ENCODE measurements at regions not wholly inside any gene's neighbourhood (a gene's known extent, or its start where the extent isn't known, plus 50 kb on each side); places are given as distances from the start of the nearest gene placed in this dataset.
"Not testable (repeated sequence)": the region's sequence is repeated elsewhere in the genome, so short reads cannot be mapped to it uniquely, and the experiment has no call there.

- Mint-ChIP-seq H3K36me3 (ENCODE audit: low read depth) (no peaks in the 10 kb centered on the region), H3K4me1 (no peaks in the 10 kb centered on the region), H3K27me3 (no peaks in the 10 kb centered on the region), H3K4me3 (no peak overlapping the region), H3K27ac (no peak overlapping the region)
- DNase-seq (no peak), ATAC-seq (no peak)
- no peaks in the 10 kb centered on the region for H3K9me3 ChIP-seq (ENCODE audit: control insufficient read depth, low read length, poor library complexity, severe bottlenecking)
Observed at GRCh38 chr12:77220586-77220985, 155.2 kb upstream of the E2F7 start.

DNA sequence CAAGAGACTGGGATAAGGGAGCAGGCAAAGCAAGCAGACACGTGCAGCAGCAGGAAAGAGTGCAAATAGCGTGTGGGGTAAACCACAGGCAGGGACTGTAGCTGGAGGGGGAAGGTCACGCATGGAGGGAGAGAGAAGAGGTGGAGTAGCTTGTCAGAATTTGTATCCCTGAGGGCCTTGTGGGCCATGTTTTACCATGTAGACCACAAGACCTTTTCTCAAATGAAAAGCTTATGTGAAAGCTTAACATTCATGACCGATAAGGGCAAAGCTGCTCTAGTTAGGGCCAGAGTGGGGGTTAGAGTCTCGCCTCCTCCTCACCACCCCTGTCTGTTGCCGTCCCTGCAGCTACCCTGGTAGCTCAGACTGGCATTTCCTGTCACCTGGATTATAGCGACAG lies 152.9 kb upstream of the E2F7 start:
- no peak overlapping the region for H3K4me3 Mint-ChIP-seq
- no peaks in the 10 kb centered on the region for H3K36me3 Mint-ChIP-seq (ENCODE audit: low read depth)
- H3K9me3 ChIP-seq (ENCODE audit: control insufficient read depth, low read length, poor library complexity, severe bottlenecking), result no peaks in the 10 kb centered on the region
- DNase-seq (no peak), ATAC-seq (no peak)
- H3K4me1 Mint-ChIP-seq, result no peaks in the 10 kb centered on the region
- no peaks in the 10 kb centered on the region for H3K27me3 Mint-ChIP-seq
- no peak overlapping the region for H3K27ac Mint-ChIP-seq

GRCh38 chr12:77216136-77216535 lies 150.8 kb upstream of the E2F7 start:
- H3K27ac Mint-ChIP-seq; H3K4me3 Mint-ChIP-seq; DNase-seq; H3K27me3 Mint-ChIP-seq; ATAC-seq; H3K36me3 Mint-ChIP-seq (ENCODE audit: low read depth); H3K9me3 ChIP-seq (ENCODE audit: control insufficient read depth, low read length, poor library complexity, severe bottlenecking); H3K4me1 Mint-ChIP-seq: not testable (repeated sequence)

- DNase-seq (no peak), ATAC-seq (no peak)
- no peaks in the 10 kb centered on the region for H3K27me3 Mint-ChIP-seq
- no peak overlapping the region for H3K27ac Mint-ChIP-seq
- H3K4me3 Mint-ChIP-seq, result no peak overlapping the region
- H3K36me3 Mint-ChIP-seq (ENCODE audit: low read depth), result no peaks in the 10 kb centered on the region
- no peaks in the 10 kb centered on the region for H3K4me1 Mint-ChIP-seq
- H3K9me3 ChIP-seq (ENCODE audit: control insufficient read depth, low read length, poor library complexity, severe bottlenecking), result no peaks in the 10 kb centered on the region
Observed at GRCh38 chr12:77214136-77214535, 148.8 kb upstream of the E2F7 start.

DNA sequence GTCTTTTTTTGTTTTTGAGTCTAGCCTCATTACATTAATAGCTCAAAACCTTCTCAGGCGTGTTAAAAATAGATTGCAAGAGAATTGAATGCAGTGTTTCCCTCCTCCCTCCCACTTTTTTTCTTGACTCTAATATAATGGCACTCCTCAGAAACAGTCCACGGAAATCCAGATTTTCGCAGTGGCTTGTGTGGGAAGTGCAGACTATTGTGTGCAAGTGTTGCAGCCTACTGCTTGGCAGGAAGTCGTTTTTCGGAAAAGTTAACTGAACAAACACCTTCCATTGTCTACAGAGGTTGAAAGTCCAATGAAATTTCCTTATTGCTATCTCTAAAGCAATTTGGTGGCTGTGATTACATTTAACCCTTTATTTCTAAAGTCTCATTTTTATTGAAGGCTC lies 147.9 kb upstream of the E2F7 start:
- DNase-seq, result no peak
- Mint-ChIP-seq H3K36me3 (ENCODE audit: low read depth) (no peaks in the 10 kb centered on the region), H3K4me1 (no peaks in the 10 kb centered on the region), H3K4me3 (no peak overlapping the region), H3K27me3 (no peaks in the 10 kb centered on the region), H3K27ac (no peak overlapping the region)
- ATAC-seq, result no peak
- H3K9me3 ChIP-seq (ENCODE audit: control insufficient read depth, low read length, poor library complexity, severe bottlenecking), result no peaks in the 10 kb centered on the region

DNA sequence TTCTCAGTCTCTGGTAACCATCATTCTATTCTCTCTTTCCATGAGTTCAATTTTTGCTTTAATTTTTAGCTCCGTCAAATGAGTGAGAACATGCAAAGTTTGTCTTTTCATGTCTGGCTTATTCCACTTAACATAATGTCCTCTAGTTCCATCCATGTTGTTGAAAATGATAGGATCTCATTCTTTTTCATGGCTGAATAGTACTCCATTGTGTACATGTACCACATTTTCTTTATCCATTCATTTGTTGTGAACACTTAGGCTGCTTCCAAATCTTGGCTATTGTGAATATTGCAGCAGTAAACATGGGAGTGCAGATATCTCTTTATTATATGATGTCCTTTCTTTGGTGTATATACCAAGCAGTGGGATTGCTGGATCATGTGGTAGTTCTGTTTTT lies 145.4 kb upstream of the E2F7 start:
- no peak overlapping the region for H3K4me3 Mint-ChIP-seq
- ATAC-seq (no peak), DNase-seq (no peak)
- no peak overlapping the region for H3K27ac Mint-ChIP-seq
- no peaks in the 10 kb centered on the region for H3K36me3 Mint-ChIP-seq (ENCODE audit: low read depth)
- no peaks in the 10 kb centered on the region for H3K9me3 ChIP-seq (ENCODE audit: control insufficient read depth, low read length, poor library complexity, severe bottlenecking)
- H3K4me1 Mint-ChIP-seq, result no peaks in the 10 kb centered on the region
- no peaks in the 10 kb centered on the region for H3K27me3 Mint-ChIP-seq

DNA sequence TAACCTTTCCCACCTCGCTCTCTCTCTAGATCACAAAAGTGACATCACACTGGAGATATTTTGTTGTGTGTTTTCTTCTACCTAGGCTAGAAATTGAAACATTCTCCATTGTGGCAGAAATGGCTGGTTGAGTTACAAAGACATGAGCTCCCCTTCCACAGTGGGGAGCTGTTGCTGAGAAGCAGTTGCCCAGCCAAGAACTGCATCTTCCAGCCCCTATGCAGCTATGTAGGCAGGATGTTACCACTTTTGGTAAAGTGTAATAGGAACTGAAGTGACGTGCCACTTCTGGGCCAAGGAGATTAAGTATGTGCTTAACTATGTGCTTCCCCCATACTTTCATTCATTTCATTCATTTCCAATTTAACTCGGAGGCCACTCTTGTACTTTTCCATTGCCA lies 138.7 kb upstream of the E2F7 start:
- Mint-ChIP-seq H3K36me3 (ENCODE audit: low read depth) (no peaks in the 10 kb centered on the region), H3K4me1 (no peaks in the 10 kb centered on the region), H3K27ac (no peak overlapping the region), H3K27me3 (no peaks in the 10 kb centered on the region), H3K4me3 (no peak overlapping the region)
- DNase-seq, result no peak
- no peaks in the 10 kb centered on the region for H3K9me3 ChIP-seq (ENCODE audit: control insufficient read depth, low read length, poor library complexity, severe bottlenecking)
- ATAC-seq, result no peak

- Mint-ChIP-seq H3K4me1 (no peaks in the 10 kb centered on the region), H3K36me3 (ENCODE audit: low read depth) (no peaks in the 10 kb centered on the region), H3K27me3 (no peaks in the 10 kb centered on the region), H3K4me3 (no peak overlapping the region), H3K27ac (no peak overlapping the region)
- no peaks in the 10 kb centered on the region for H3K9me3 ChIP-seq (ENCODE audit: control insufficient read depth, low read length, poor library complexity, severe bottlenecking)
- ATAC-seq, result no peak
- DNase-seq, result no peak
Observed at GRCh38 chr12:77202457-77203060, 137.2 kb upstream of the E2F7 start.

GRCh38 chr12:77189901-77190416 lies 124.6 kb upstream of the E2F7 start:
- DNase-seq, result no peak
- Mint-ChIP-seq H3K27me3 (no peaks in the 10 kb centered on the region), H3K4me3 (no peak overlapping the region), H3K36me3 (ENCODE audit: low read depth) (no peaks in the 10 kb centered on the region), H3K4me1 (no peaks in the 10 kb centered on the region), H3K27ac (no peak overlapping the region)
- no peaks in the 10 kb centered on the region for H3K9me3 ChIP-seq (ENCODE audit: control insufficient read depth, low read length, poor library complexity, severe bottlenecking)
- no peak for ATAC-seq

DNA sequence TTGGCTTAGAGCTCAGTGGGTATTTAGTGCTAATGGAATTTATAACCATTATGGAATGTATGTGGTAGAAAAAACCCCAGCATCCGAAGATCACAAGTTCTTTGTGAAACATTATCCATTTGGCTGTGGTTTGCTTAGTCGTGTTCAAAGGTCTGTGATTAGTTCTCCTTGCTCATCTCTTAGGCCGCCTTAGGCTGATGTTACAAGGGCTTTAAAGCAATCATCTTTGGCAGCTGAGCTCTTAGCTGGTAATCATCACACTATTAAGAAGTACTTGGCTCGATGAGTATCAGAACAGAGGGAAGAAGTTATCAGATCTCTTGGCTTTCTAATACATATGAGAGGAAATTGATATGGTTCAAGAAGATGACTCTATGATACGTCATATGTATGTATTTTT lies 124.1 kb upstream of the E2F7 start:
- H3K27ac Mint-ChIP-seq, result no peak overlapping the region
- ATAC-seq, result no peak
- H3K27me3 Mint-ChIP-seq, result no peaks in the 10 kb centered on the region
- no peaks in the 10 kb centered on the region for H3K36me3 Mint-ChIP-seq (ENCODE audit: low read depth)
- H3K4me1 Mint-ChIP-seq, result no peaks in the 10 kb centered on the region
- H3K4me3 Mint-ChIP-seq, result no peak overlapping the region
- H3K9me3 ChIP-seq (ENCODE audit: control insufficient read depth, low read length, poor library complexity, severe bottlenecking), result no peaks in the 10 kb centered on the region
- no peak for DNase-seq

GRCh38 chr12:77179515-77179914 lies 114.1 kb upstream of the E2F7 start:
- H3K4me1 Mint-ChIP-seq, result no peaks in the 10 kb centered on the region
- DNase-seq (no peak), ATAC-seq (no peak)
- no peak overlapping the region for H3K4me3 Mint-ChIP-seq
- no peaks in the 10 kb centered on the region for H3K27me3 Mint-ChIP-seq
- no peak overlapping the region for H3K27ac Mint-ChIP-seq
- H3K36me3 Mint-ChIP-seq (ENCODE audit: low read depth), result no peaks in the 10 kb centered on the region
- H3K9me3 ChIP-seq (ENCODE audit: control insufficient read depth, low read length, poor library complexity, severe bottlenecking), result no peaks in the 10 kb centered on the region

GRCh38 chr12:77167801-77168200 lies 102.4 kb upstream of the E2F7 start:
- H3K9me3 ChIP-seq (ENCODE audit: control insufficient read depth, low read length, poor library complexity, severe bottlenecking), result no peaks in the 10 kb centered on the region
- Mint-ChIP-seq H3K4me1 (no peaks in the 10 kb centered on the region), H3K27me3 (no peaks in the 10 kb centered on the region), H3K27ac (no peak overlapping the region), H3K36me3 (ENCODE audit: low read depth) (no peaks in the 10 kb centered on the region), H3K4me3 (no peak overlapping the region)
- DNase-seq, result no peak
- no peak for ATAC-seq

DNA sequence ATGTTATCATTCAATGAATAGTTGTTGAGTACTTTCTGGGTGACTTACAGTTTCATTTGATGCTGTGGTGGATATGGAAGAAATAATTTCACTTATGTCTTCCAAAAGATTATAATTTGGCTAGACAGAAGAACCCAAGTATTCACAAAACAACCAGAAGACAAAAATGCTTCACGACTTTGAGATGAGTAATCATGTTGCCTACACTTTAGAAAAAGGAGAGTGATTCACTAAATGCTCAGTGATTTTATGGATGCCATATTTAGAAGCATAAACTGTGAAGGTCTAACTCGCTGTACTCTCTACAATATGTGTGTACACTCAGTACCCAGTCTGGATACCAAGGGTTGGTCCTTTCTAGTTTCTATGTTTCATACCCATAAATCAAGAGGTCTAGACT lies 101.3 kb upstream of the E2F7 start:
- DNase-seq, result no peak

More for the DNA sequence above, 101.3 kb upstream of the E2F7 start:
- Mint-ChIP-seq H3K27me3 (no peaks in the 10 kb centered on the region), H3K27ac (no peak overlapping the region), H3K4me3 (no peak overlapping the region), H3K4me1 (no peaks in the 10 kb centered on the region), H3K36me3 (ENCODE audit: low read depth) (no peaks in the 10 kb centered on the region)
- H3K9me3 ChIP-seq (ENCODE audit: control insufficient read depth, low read length, poor library complexity, severe bottlenecking), result no peaks in the 10 kb centered on the region
- no peak for ATAC-seq

Measured in T-helper 17 cell (primary cell).